NCI-H1048 (cell line): ENCODE measurements at regions not wholly inside any gene's neighbourhood (a gene's known extent, or its start where the extent isn't known, plus 50 kb on each side); places are given as distances from the start of the nearest gene placed in this dataset.
"Not testable (repeated sequence)": the region's sequence is repeated elsewhere in the genome, so short reads cannot be mapped to it uniquely, and the experiment has no call there.

ENCODE experiments used
- DNase-seq: peaks from one replicate; lab custom pipeline; 2025; lab: John Stamatoyannopoulos, UW

DNA sequence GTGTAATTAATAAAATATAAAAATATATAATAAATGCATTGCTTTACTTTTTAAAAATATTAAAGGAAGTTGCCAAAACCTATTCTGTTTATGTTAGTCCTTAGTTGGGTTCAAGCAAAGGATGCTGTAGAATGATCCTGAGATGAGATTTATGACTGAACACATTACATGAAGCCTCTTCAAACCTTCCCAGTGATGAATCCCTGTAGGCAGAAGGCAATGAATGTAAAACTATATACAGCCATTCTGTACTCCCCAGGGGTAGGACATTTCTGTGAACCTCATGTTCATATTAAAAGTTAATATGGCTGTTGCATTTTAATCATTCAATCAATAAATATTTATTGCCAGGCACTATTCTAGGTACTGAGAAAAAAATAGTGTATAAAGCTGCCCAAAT is 166.0 kb downstream of the RFPL4B start:
- DNase-seq = no peak

GRCh38 chr6:112522587-112522986 is 175.5 kb downstream of the RFPL4B start:
- DNase-seq = no peak

DNA sequence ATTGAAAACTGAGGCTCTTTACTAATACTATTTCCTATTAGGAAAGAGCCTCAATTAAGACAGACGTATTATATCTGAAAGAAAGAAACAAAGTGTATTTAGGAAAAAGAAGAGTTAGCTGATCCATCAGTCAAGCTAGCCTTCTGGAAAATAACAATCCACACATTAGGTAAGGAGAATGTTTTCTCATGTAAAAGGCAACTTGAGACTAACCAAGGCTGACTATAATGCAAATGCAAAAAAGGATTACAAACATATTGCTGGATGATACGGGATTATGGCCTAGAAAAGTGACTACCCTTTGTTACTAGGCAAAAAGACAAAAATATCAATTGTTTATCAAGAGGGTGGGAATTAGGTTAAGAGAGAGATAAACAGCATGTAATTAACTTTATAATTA is 176.9 kb downstream of the RFPL4B start:
- DNase-seq = no peak

DNA sequence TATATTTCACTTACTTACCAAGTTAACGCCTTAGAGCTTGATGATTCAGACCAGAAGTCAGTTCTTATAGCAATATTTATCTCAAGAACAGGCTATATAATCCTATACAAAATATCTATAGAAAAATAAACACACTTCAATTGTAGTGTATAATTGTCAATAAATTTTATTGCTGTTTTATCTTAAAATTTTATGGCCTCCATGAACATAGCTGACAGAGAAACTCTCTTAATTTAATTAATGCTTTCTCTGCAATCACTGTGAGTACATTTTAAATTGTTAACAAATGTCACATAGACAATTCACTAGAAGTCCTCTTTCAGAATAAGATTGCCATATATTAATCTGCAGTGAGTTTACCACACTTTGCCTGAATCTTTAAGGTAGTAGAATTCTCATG is 178.6 kb downstream of the RFPL4B start:
- no peak for DNase-seq

- no peak for DNase-seq
Measured at GRCh38 chr6:112526594-112526993, 179.5 kb downstream of the RFPL4B start.

- not testable (repeated sequence) for DNase-seq
Measured at GRCh38 chr6:112528306-112528705, 181.2 kb downstream of the RFPL4B start.

GRCh38 chr6:112535816-112536215 is 188.7 kb downstream of the RFPL4B start:
- DNase-seq = no peak

- DNase-seq = no peak
Measured at GRCh38 chr6:112539355-112539754, 192.2 kb downstream of the RFPL4B start.

- DNase-seq = not testable (repeated sequence)
Measured at GRCh38 chr6:112541847-112542246, 194.7 kb downstream of the RFPL4B start.

DNA sequence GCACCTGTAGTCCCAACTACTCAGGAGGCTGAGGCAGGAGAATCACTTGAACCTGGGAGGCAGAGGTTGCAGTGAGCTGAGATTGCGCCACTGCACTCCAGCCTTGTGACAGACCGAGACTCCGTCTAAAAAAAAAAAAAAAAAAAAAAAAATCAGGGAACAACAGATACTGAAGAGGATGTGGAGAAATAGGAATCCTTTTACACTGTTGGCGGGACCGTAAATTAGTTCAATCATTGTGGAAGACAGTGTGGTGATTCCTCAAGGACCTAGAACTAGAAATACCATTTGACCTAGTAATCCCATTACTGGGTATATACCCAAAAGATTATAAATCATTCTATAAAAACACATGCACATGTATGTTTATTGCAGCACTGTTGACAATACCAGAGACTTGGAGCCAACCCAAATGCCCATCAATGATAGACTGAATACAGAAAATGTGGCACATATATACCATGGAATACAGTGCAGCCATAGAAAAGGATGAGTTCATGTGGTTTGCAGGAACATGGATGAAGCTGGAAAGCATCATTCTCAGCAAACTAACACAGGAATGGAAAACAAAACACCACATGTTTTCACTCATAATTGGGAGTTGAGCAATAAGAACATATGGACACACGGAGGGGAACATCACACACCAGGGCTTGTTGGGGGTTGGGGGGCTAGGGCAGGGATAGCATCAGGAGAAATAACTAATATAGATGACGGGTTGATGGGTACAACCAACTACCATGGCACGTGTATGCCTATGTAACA is 200.4 kb downstream of the RFPL4B start:
- DNase-seq = not testable (repeated sequence)

DNA sequence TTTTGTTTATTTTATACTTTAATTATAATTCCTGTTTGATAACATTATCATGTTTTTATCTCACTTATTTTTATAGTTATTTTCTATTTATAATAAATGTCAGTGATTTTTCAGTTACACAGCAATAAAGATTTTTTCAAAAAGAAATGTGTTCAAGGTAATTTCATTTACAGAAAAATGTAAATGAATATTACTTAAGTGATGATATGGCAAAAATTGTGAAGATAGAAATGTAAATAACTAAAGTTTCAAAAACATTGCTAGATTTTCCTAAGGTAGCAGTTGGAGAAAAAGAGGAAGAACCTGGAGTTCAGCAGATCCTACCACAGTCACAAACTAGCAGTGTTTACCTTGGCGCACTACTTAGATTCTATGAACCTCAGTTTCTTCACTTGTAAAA is 202.6 kb downstream of the RFPL4B start:
- no peak for DNase-seq

GRCh38 chr6:112557435-112557834 is 210.3 kb downstream of the RFPL4B start:
- no peak for DNase-seq

DNA sequence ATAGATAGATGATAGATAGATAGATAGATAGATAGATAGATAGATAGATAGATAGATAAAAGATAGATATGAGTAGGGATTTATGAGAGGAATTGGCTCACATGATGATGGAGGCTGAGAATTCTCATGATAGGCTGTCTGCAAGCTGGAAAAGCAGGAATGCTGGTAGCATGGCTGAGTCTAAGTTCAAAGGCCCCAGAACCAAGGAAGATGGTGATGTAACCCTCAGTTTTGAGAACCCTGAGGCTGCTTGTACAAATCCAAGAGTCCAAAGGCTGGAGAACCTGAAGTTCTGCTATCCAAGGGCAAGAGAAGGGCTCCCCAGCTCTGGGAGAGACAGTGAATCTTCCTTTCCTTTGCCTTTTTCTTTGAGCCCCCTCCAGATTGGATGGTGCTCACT is 210.8 kb downstream of the RFPL4B start:
- no peak for DNase-seq

DNA sequence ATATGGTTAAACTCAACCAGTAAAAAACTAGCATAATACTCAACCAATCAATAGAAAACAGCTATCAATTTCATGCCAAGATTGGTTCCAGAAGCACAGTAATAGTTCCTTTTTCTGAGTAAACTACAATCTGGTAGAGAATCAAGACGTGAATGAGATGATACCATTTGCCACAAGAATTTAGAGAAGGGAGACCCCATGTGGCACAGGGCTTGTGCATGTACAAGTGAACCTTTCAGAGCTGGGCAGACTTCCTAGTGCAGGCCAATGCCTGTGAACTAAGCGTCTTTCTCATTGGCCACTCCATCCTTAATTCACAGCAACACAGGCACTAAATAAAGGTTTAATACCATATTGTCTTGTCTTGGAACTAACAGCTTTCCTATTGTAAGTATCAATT is 213.5 kb downstream of the RFPL4B start:
- no peak for DNase-seq

GRCh38 chr6:112562301-112563231 is 215.4 kb downstream of the RFPL4B start:
- no peak for DNase-seq

GRCh38 chr6:112563368-112563767 is 216.2 kb downstream of the RFPL4B start:
- DNase-seq = no peak

GRCh38 chr6:112568066-112568465 is 220.9 kb downstream of the RFPL4B start:
- no peak for DNase-seq

DNA sequence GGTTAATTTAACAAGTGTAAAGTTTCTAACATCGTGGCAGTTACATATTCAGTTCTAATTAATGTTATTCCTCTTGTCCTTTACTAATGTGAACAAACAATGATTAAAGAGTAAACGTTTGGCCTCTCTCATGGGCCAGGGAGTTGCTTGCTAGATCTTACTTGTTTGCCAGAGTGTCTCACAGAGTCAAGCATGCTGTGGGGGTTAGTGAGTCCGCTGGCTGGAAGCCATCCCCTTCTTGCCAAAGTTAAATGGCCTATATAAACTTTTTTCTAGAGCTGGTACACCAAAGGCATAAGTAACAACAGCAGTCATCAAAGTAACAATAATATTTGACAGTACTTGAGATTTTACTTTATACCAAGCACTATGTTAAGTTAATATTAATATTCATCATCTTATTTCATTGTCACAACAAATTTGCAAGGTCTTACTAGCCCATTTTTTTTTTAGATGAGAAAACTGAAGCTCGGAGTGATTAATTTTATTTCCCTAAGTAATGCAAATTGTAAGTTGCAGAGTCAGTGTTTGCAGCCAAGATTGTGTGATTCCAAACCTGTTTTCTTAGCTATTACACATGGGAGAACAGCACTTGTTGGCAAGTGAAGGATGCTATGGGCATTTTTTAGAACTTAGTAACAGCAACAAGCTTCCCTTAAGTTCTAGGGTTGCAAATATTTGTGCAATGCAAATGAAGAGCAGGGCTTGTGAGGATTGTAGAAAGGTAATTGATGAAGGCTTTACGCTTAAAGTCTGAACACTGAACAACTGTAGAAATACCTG is 224.5 kb downstream of the RFPL4B start:
- no peak for DNase-seq

GRCh38 chr6:112574190-112574589 is 227.1 kb downstream of the RFPL4B start:
- DNase-seq = no peak

- no peak for DNase-seq
Measured at GRCh38 chr6:112575309-112575834, 228.2 kb downstream of the RFPL4B start.

DNA sequence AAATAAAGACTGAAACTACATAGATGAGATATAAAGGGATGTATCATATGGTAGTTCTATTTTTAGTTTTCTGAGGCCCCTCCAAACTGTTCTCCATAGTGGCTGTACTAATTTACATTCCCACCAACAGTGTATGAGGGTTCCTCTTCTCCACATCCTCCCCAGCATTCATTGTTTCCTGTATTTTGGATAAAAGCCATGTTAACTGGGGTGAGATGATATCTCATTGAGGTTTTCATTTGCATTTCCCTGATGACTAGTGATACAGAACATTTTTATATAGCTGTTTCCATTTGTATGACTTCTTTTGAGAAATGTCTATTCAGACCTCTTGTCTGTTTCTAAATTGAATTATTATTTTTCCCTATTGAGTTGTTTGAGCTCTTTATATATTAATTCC is 229.3 kb downstream of the RFPL4B start:
- no peak for DNase-seq

GRCh38 chr6:112579601-112580000 is 232.5 kb downstream of the RFPL4B start:
- no peak for DNase-seq
